Aorta (tissue), 5 donors: ENCODE measurements at regions not wholly inside any gene's neighbourhood (a gene's known extent, or its start where the extent isn't known, plus 50 kb on each side); places are given as distances from the start of the nearest gene placed in this dataset.

Experiments used
- ATAC-seq: fragments of 200-7000 bp; cut with Tn5 transposase; one replicate; pipeline ENCODE4 v1.9.1; 2022; ENCODE audit warnings: moderate library complexity; ENCODE audit not compliant: low FRiP score
- DNase-seq, 2 donors: peaks; one replicate each; pipeline ENCODE4 v3.0.0-alpha.2; 2020
- H3K27ac ChIP-seq, 2 donors: one replicate each; pipeline ENCODE4 v1.5.1; 2013; ENCODE audit warnings: low read length in 2 of 2, mild to moderate bottlenecking in 2 of 2, moderate library complexity in 2 of 2, control low read depth in 1 of 2, inconsistent platforms in 1 of 2, low read depth in 1 of 2
- H3K27me3 ChIP-seq, 2 donors: one replicate each; pipeline ENCODE4 v1.6.1; 2013; ENCODE audit warnings: control low read depth in 1 of 2, low read length in 1 of 2, mild to moderate bottlenecking in 1 of 2, moderate library complexity in 1 of 2; ENCODE audit not compliant: insufficient read depth in 2 of 2, control insufficient read depth in 1 of 2
- H3K36me3 ChIP-seq, 2 donors: one replicate each; pipeline ENCODE4 v1.6.1; 2013; ENCODE audit warnings: control low read depth in 1 of 2, low read length in 1 of 2, mild to moderate bottlenecking in 1 of 2; ENCODE audit not compliant: insufficient read depth in 2 of 2, control insufficient read depth in 1 of 2
- H3K4me1 ChIP-seq, 2 donors: one replicate each; pipeline ENCODE4 v1.6.1; 2013; ENCODE audit warnings: low read length in 2 of 2, control low read depth in 1 of 2, mild to moderate bottlenecking in 1 of 2, moderate library complexity in 1 of 2; ENCODE audit not compliant: insufficient read depth in 2 of 2, control insufficient read depth in 1 of 2
- H3K4me3 ChIP-seq, 2 donors: one replicate each; pipeline ENCODE4 v1.5.1; 2013; ENCODE audit warnings: low read length in 2 of 2, control low read depth in 1 of 2, mild to moderate bottlenecking in 1 of 2
- H3K9me3 ChIP-seq: one replicate; pipeline ENCODE4 v1.6.1; 2013; ENCODE audit warnings: mild to moderate bottlenecking, low read length; ENCODE audit not compliant: control insufficient read depth
- WGBS, 2 donors: extraction: QIAGEN DNeasy Blood & Tissue Kit; methylation state at CpG; one replicate each; pipeline ENCODE4 v1.1.7; 2013; 5-methylcytosine and 5-hydroxymethylcytosine counted together
- intact Hi-C, 2 donors: fragments of 100-400 bp; cut with DNase I; formaldehyde crosslinking; loops; one replicate each; pipeline versions ENCODE4 v1.14.2 to v1.15.0; 2022
- donor health status: healthy with polysubstance abuse.
- donor health status: Bipolar disorder and iron deficiency.
- donor health status: DM: no; HTN: no; CAD: no.
- donor health status: DM: no; HTN: no; CAD: no.
- donor health status: DM: yes; HTN: yes; CAD: no.

GRCh38 chr18:1240701-1241100 lies 336.0 kb downstream of the ADCYAP1 start:
- no peaks in the 10 kb centered on the region for H3K27me3 ChIP-seq
- no peak for DNase-seq
- peaks cover 6% of the 10 kb centered on the region for H3K9me3 ChIP-seq
- H3K4me3 ChIP-seq: no peak overlapping the region
- H3K27ac ChIP-seq: no peak overlapping the region
- ATAC-seq: no peak
- no peaks in the 10 kb centered on the region for H3K36me3 ChIP-seq
- no peaks in the 10 kb centered on the region for H3K4me1 ChIP-seq
- 74 to 78% methylated on average over 4 of the region's 4 CpGs for WGBS, 2 donors
- intact Hi-C loops: no loop called here

GRCh38 chr18:1244397-1245122 lies 339.9 kb downstream of the ADCYAP1 start:
- Histone ChIP-seq H3K4me1 (no peaks in the 10 kb centered on the region), H3K27ac (no peak overlapping the region), H3K36me3 (no peaks in the 10 kb centered on the region), H3K4me3 (no peak overlapping the region), H3K27me3 (no peaks in the 10 kb centered on the region), H3K9me3 (peaks cover 5% of the 10 kb centered on the region)
- DNase-seq: no peak
- ATAC-seq: no peak
- 73 to 78% methylated on average over 3 of the region's 3 CpGs for WGBS, 2 donors
- intact Hi-C loops: no loop called here

GRCh38 chr18:1246827-1247226 lies 342.2 kb downstream of the ADCYAP1 start:
- intact Hi-C loops: no loop called here
- WGBS, 2 donors: 58% methylated on average over 9 of the region's 9 CpGs
- H3K36me3 ChIP-seq: no peaks in the 10 kb centered on the region
- no peak overlapping the region for H3K27ac ChIP-seq
- H3K9me3 ChIP-seq: peaks cover 2% of the 10 kb centered on the region
- ATAC-seq: no peak
- no peak for DNase-seq
- H3K27me3 ChIP-seq: no peaks in the 10 kb centered on the region
- no peak overlapping the region for H3K4me3 ChIP-seq
- no peaks in the 10 kb centered on the region for H3K4me1 ChIP-seq

- no peaks in the 10 kb centered on the region for H3K36me3 ChIP-seq
- intact Hi-C loops: no loop called here
- 43 to 65% methylated on average over 1 of the region's 1 CpG for WGBS, 2 donors
- no peaks in the 10 kb centered on the region for H3K27me3 ChIP-seq
- H3K4me3 ChIP-seq: no peak overlapping the region
- ATAC-seq (no peak), DNase-seq (no peak)
- H3K9me3 ChIP-seq: no peaks in the 10 kb centered on the region
- no peak overlapping the region for H3K27ac ChIP-seq
- no peaks in the 10 kb centered on the region for H3K4me1 ChIP-seq
Observed at GRCh38 chr18:1252534-1252933, 347.9 kb downstream of the ADCYAP1 start.

- intact Hi-C loops: no loop called here
- Histone ChIP-seq H3K27ac (no peak overlapping the region), H3K4me1 (no peaks in the 10 kb centered on the region), H3K36me3 (no peaks in the 10 kb centered on the region), H3K27me3 (no peaks in the 10 kb centered on the region), H3K4me3 (no peak overlapping the region), H3K9me3 (no peaks in the 10 kb centered on the region)
- ATAC-seq (no peak), DNase-seq (no peak)
- WGBS, 2 donors: 27 to 65% methylated on average over 1 of the region's 1 CpG
Observed at GRCh38 chr18:1252936-1253335, 348.3 kb downstream of the ADCYAP1 start.

GRCh38 chr18:1253827-1254226 lies 349.2 kb downstream of the ADCYAP1 start:
- Histone ChIP-seq H3K4me3 (no peak overlapping the region), H3K36me3 (no peaks in the 10 kb centered on the region), H3K9me3 (no peaks in the 10 kb centered on the region), H3K4me1 (no peaks in the 10 kb centered on the region), H3K27ac (no peak overlapping the region), H3K27me3 (no peaks in the 10 kb centered on the region)
- ATAC-seq (no peak), DNase-seq (no peak)
- WGBS, 2 donors: 56 to 62% methylated on average over 3 of the region's 3 CpGs
- intact Hi-C loops: no loop called here

- DNase-seq: no peak
- Histone ChIP-seq H3K9me3 (no peaks in the 10 kb centered on the region), H3K4me3 (no peak overlapping the region), H3K27ac (no peak overlapping the region), H3K27me3 (no peaks in the 10 kb centered on the region), H3K36me3 (no peaks in the 10 kb centered on the region), H3K4me1 (no peaks in the 10 kb centered on the region)
- 90% methylated on average over 3 of the region's 3 CpGs for WGBS, 2 donors
- ATAC-seq: no peak
- intact Hi-C loops: no loop called here
Observed at GRCh38 chr18:1261054-1261453, 356.4 kb downstream of the ADCYAP1 start.

- H3K4me3 ChIP-seq: no peak overlapping the region
- H3K27me3 ChIP-seq: no peaks in the 10 kb centered on the region
- WGBS, 2 donors: 11 to 34% methylated on average over 2 of the region's 2 CpGs
- intact Hi-C loops: no loop called here
- no peaks in the 10 kb centered on the region for H3K36me3 ChIP-seq
- H3K9me3 ChIP-seq: no peaks in the 10 kb centered on the region
- H3K27ac ChIP-seq: no peak overlapping the region
- ATAC-seq: no peak
- no peaks in the 10 kb centered on the region for H3K4me1 ChIP-seq
- no peak for DNase-seq
Observed at GRCh38 chr18:1267021-1267420, 362.4 kb downstream of the ADCYAP1 start.

GRCh38 chr18:1270081-1270480 lies 365.4 kb downstream of the ADCYAP1 start:
- no peak overlapping the region for H3K4me3 ChIP-seq
- DNase-seq (no peak), ATAC-seq (no peak)
- intact Hi-C loops: no loop called here
- H3K27me3 ChIP-seq: no peaks in the 10 kb centered on the region
- H3K27ac ChIP-seq: no peak overlapping the region
- H3K4me1 ChIP-seq: no peaks in the 10 kb centered on the region
- 63 to 66% methylated on average over 2 of the region's 2 CpGs for WGBS, 2 donors
- H3K36me3 ChIP-seq: no peaks in the 10 kb centered on the region
- no peaks in the 10 kb centered on the region for H3K9me3 ChIP-seq
